ENCODE measurements at regions not wholly inside any gene's neighbourhood (a gene's known extent, or its start where the extent isn't known, plus 50 kb on each side); places are given as distances from the start of the nearest gene placed in this dataset.
"Not testable (repeated sequence)": the region's sequence is repeated elsewhere in the genome, so short reads cannot be mapped to it uniquely, and the experiment has no call there.

DNA sequence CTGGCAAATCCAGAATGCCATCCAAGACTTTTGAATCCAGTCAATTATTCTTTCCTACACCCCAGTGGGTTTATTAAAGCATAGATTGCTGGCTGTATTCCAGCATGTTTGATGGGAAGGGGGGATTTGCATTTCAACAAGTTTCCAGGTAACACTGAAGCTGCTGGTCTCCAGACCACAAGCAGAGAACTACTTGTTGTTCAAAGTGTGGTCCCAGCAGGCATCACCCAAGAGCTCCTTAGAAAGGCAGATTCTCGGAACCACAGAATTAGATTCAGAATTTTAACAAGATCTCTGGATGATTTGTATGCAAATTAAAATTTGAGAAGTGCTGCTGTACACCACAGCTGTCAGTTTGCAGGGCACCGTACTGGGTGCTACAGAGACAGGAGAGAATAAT, 216.3 kb upstream of the FAM78B start:
- DNase-seq = no peak
- Mint-ChIP-seq H3K4me1 (ENCODE audit: low read depth) (no peaks in the 10 kb centered on the region), H3K27me3 (ENCODE audit: low read depth) (peaks cover 11% of the 10 kb centered on the region), H3K4me3 (no peak overlapping the region), H3K36me3 (ENCODE audit: insufficient read depth in 2 of 2) (no peaks in the 10 kb centered on the region), H3K9me3 (no peaks in the 10 kb centered on the region), H3K27ac (no peak overlapping the region)
- no peak for ATAC-seq (replicated peaks in 1 of 2)

DNA sequence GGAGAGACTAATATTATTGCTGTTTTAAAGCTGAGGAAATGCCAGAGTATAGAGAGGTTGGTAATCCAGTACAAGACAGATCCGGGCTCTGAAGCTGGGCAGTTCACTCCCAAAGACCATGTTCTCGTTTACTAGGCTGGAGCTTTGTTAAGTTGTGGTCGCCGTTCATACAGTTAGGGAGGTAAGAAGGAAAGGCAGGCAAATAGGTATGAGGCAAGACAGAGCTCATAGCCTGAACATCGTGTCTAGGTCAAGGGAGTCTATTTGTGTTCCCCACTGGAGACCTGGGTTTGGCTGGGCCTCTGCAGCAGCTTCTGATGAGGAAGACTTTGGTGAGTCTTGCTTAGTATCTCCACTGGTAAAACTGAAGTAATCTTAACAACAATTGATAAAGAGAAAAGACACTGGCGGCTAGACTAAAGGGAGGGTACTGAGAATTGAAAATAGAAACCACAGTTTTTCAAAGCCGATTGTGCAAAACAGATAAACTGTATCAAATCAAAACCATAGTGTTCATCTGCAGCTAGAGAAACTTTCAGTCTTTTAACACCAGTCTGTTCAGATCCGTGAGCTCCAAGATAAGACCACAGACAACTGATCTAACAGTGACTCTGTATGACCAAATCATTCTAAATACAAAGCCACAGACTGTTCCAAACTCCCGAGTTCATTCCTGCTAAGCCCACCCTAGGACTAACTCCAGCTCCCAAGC, 217.0 kb upstream of the FAM78B start:
- H3K27ac Mint-ChIP-seq = no peak overlapping the region
- DNase-seq = no peak
- no peaks in the 10 kb centered on the region for H3K4me1 Mint-ChIP-seq (ENCODE audit: low read depth)
- H3K27me3 Mint-ChIP-seq (ENCODE audit: low read depth) = peaks cover 11% of the 10 kb centered on the region
- peak in 1 of 2 donors; percentile 58 for ATAC-seq (replicated peaks in 1 of 2)
- no peaks in the 10 kb centered on the region for H3K36me3 Mint-ChIP-seq (ENCODE audit: insufficient read depth in 2 of 2)
- no peaks in the 10 kb centered on the region for H3K9me3 Mint-ChIP-seq
- no peak overlapping the region for H3K4me3 Mint-ChIP-seq

DNA sequence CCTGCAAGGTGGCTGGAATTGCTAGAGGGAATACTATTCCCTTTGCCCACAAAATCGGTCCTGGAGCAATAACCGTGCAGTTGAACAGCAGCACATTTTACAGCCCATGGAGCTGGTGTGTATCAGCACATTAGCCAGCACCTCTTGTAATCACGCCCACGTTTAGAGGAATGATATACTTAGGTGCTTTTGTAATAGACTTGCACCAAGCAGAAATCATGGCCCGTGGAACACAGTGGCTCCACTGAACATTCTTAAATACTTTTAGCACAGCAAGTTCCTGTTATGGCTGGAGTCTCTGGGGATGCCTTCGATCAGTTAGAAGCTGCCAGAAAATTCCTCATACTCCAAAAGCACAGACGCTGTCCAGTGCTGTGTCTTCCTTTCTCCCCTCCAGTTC, 218.1 kb upstream of the FAM78B start:
- H3K36me3 Mint-ChIP-seq (ENCODE audit: insufficient read depth in 2 of 2) = no peaks in the 10 kb centered on the region
- peaks cover 11% of the 10 kb centered on the region for H3K27me3 Mint-ChIP-seq (ENCODE audit: low read depth)
- DNase-seq (no peak), ATAC-seq (replicated peaks in 1 of 2) (no peak)
- no peaks in the 10 kb centered on the region for H3K9me3 Mint-ChIP-seq
- no peak overlapping the region for H3K27ac Mint-ChIP-seq
- H3K4me3 Mint-ChIP-seq = no peak overlapping the region
- H3K4me1 Mint-ChIP-seq (ENCODE audit: low read depth) = no peaks in the 10 kb centered on the region

- no peak for ATAC-seq (replicated peaks in 1 of 2)
- no peaks in the 10 kb centered on the region for H3K4me1 Mint-ChIP-seq (ENCODE audit: low read depth)
- H3K27ac Mint-ChIP-seq = no peak overlapping the region
- DNase-seq = no peak
- no peaks in the 10 kb centered on the region for H3K9me3 Mint-ChIP-seq
- H3K4me3 Mint-ChIP-seq = no peak overlapping the region
- peaks cover under 1% of the 10 kb centered on the region for H3K27me3 Mint-ChIP-seq (ENCODE audit: low read depth)
- no peaks in the 10 kb centered on the region for H3K36me3 Mint-ChIP-seq (ENCODE audit: insufficient read depth in 2 of 2)
Measured at GRCh38 chr1:166390366-166391033, 223.7 kb upstream of the FAM78B start.

GRCh38 chr1:166391279-166392066, 224.7 kb upstream of the FAM78B start:
- Mint-ChIP-seq H3K27me3 (ENCODE audit: low read depth) (no peaks in the 10 kb centered on the region), H3K36me3 (ENCODE audit: insufficient read depth in 2 of 2) (no peaks in the 10 kb centered on the region), H3K4me3 (no peak overlapping the region), H3K4me1 (ENCODE audit: low read depth) (no peaks in the 10 kb centered on the region), H3K9me3 (no peaks in the 10 kb centered on the region), H3K27ac (no peak overlapping the region)
- ATAC-seq (replicated peaks in 1 of 2) (no peak), DNase-seq (no peak)

GRCh38 chr1:166395729-166396128, 228.9 kb upstream of the FAM78B start:
- Mint-ChIP-seq H3K36me3 (ENCODE audit: insufficient read depth in 2 of 2) (no peaks in the 10 kb centered on the region), H3K27me3 (ENCODE audit: low read depth) (no peaks in the 10 kb centered on the region), H3K9me3 (no peaks in the 10 kb centered on the region), H3K27ac (no peak overlapping the region), H3K4me1 (ENCODE audit: low read depth) (no peaks in the 10 kb centered on the region), H3K4me3 (no peak overlapping the region)
- DNase-seq (no peak), ATAC-seq (replicated peaks in 1 of 2) (no peak)

GRCh38 chr1:166409253-166410082, 242.7 kb upstream of the FAM78B start:
- not testable (repeated sequence) for DNase-seq; H3K4me1 Mint-ChIP-seq (ENCODE audit: low read depth); ATAC-seq (replicated peaks in 1 of 2); H3K27me3 Mint-ChIP-seq (ENCODE audit: low read depth); H3K27ac Mint-ChIP-seq; H3K4me3 Mint-ChIP-seq
- H3K9me3 Mint-ChIP-seq = peaks cover 9 to 18% of the 10 kb centered on the region in 2 donors
- peaks cover 2 to 13% of the 10 kb centered on the region in 2 donors for H3K36me3 Mint-ChIP-seq (ENCODE audit: insufficient read depth in 2 of 2)

- Mint-ChIP-seq H3K9me3 (peaks cover 9 to 18% of the 10 kb centered on the region in 2 donors), H3K36me3 (ENCODE audit: insufficient read depth in 2 of 2) (peaks cover 2 to 13% of the 10 kb centered on the region in 2 donors), H3K27ac (no peak overlapping the region), H3K4me1 (ENCODE audit: low read depth) (no peaks in the 10 kb centered on the region), H3K27me3 (ENCODE audit: low read depth) (no peaks in the 10 kb centered on the region), H3K4me3 (no peak overlapping the region)
- ATAC-seq (replicated peaks in 1 of 2) (no peak), DNase-seq (no peak)
Measured at GRCh38 chr1:166410083-166410385, 243.2 kb upstream of the FAM78B start.

- H3K27me3 Mint-ChIP-seq (ENCODE audit: low read depth) = peaks cover 11% of the 10 kb centered on the region
- H3K27ac Mint-ChIP-seq; H3K4me3 Mint-ChIP-seq; DNase-seq; ATAC-seq (replicated peaks in 1 of 2); H3K4me1 Mint-ChIP-seq (ENCODE audit: low read depth); H3K36me3 Mint-ChIP-seq (ENCODE audit: insufficient read depth in 2 of 2); H3K9me3 Mint-ChIP-seq: not testable (repeated sequence)
Measured at GRCh38 chr1:166416831-166417230, 250.0 kb upstream of the FAM78B start.

DNA sequence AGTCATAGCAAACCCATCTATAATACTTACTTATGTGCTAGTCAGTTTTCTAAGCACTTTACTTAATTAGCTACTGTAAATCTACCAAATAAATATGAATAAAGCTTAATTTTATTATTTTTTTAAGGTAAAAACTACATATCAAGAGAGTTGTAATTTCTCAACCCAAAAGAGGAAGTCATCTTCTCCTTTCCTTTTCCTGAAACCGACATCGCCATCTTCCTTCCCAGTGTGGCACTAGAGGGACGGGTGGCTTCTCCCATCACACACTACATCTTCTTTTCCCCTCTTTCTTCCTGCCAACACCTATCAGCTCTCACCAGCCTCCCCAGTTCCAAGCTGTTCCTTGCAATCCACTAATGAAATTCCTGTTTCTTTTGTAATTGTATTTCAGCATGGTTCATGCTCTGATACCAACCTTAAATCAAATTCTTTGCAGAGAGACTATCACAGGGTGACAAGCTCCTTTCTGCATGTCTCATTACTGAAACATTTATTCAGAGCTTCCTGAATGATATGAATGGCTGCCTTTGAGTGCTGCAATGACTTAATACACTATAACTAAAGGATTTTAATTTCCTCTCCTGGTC, 251.6 kb upstream of the FAM78B start:
- Mint-ChIP-seq H3K4me3 (no peak overlapping the region), H3K36me3 (ENCODE audit: insufficient read depth in 2 of 2) (no peaks in the 10 kb centered on the region), H3K4me1 (ENCODE audit: low read depth) (no peaks in the 10 kb centered on the region), H3K27me3 (ENCODE audit: low read depth) (peaks cover 11% of the 10 kb centered on the region), H3K27ac (no peak overlapping the region), H3K9me3 (no peaks in the 10 kb centered on the region)
- ATAC-seq (replicated peaks in 1 of 2) (no peak), DNase-seq (no peak)

DNA sequence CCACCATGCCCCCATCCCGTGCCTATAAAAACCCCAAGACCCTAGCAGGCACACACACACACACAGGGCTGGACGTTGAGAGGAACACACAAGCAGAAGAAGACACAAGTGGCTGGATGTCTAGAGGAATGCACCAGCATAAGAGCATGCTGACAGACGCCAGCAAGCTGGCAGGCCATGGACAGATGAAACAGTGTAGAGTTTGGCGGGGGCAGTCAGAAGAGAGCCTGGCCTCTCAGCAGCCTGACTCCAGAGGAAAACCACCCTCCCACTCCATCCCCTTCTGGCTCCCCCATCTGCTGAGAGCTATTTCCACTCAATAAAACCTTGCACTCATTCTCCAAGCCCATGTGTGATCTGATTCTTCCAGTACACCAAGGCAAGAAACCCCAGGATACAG, 255.8 kb upstream of the FAM78B start:
- not testable (repeated sequence) for H3K4me1 Mint-ChIP-seq (ENCODE audit: low read depth); DNase-seq; H3K27ac Mint-ChIP-seq; H3K9me3 Mint-ChIP-seq; H3K4me3 Mint-ChIP-seq; H3K36me3 Mint-ChIP-seq (ENCODE audit: insufficient read depth in 2 of 2); ATAC-seq (replicated peaks in 1 of 2)
- H3K27me3 Mint-ChIP-seq (ENCODE audit: low read depth) = peaks cover 11% of the 10 kb centered on the region

- Mint-ChIP-seq H3K4me3 (no peak overlapping the region), H3K27me3 (ENCODE audit: low read depth) (peaks cover 7% of the 10 kb centered on the region), H3K9me3 (peaks cover 0 to 2% of the 10 kb centered on the region in 2 donors), H3K4me1 (ENCODE audit: low read depth) (no peaks in the 10 kb centered on the region), H3K27ac (no peak overlapping the region), H3K36me3 (ENCODE audit: insufficient read depth in 2 of 2) (no peaks in the 10 kb centered on the region)
- DNase-seq (no peak), ATAC-seq (replicated peaks in 1 of 2) (no peak)
Measured at GRCh38 chr1:166432655-166433054, 265.9 kb upstream of the FAM78B start.
